ENCODE measurements at regions not wholly inside any gene's neighbourhood (a gene's known extent, or its start where the extent isn't known, plus 50 kb on each side); places are given as distances from the start of the nearest gene placed in this dataset.

- DNase-seq, result no peak
Measured at GRCh38 chr3:130263708-130264107, 81.8 kb upstream of the COL6A5 start.

DNA sequence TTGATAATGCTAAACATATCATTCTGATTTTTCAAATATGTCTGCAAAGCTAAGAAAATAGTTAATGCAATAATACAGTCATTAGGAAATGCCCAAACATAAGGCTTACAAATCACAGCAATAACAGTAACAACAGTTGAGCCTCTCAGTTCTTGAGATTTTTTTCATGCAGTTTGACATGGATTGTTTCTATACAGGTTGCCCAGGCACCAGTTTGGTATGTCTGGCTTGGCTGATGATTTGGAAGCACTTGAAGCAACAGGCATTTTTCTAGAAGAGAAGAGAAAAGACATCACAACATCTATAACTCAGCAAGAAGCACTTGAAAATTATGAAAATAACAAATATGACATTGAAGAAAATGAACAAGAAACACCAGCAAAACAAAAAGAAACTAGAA is 78.7 kb upstream of the COL6A5 start:
- DNase-seq, result no peak

DNA sequence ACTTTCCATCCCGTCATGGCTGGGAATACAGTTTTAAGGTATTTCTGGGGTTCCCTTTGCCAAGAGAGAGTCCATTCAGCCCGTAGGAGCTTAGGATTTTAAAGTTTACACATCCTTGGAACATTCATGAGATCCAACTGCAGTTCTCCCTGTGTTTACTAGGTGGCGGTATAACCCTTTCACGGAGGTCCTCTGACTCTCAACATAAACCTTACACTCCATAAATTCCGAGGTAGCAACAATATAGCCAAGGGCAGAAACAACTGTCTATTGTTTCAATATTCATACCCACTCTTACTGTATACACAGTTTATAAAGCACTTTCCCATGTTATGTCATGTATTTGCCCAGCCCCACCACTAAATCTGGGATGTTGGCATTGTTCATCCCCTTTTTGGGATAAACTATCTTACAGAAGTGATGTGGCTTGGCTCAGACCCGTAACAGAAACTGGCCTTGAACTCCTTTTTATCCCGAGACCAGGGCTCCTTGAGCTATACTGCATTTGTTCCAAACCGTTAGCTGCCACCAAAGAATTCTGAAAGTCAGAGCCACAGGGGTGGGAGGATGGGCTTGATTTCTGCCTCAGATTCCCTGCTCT is 69.2 kb upstream of the COL6A5 start:
- peak; percentile 5 for DNase-seq

DNA sequence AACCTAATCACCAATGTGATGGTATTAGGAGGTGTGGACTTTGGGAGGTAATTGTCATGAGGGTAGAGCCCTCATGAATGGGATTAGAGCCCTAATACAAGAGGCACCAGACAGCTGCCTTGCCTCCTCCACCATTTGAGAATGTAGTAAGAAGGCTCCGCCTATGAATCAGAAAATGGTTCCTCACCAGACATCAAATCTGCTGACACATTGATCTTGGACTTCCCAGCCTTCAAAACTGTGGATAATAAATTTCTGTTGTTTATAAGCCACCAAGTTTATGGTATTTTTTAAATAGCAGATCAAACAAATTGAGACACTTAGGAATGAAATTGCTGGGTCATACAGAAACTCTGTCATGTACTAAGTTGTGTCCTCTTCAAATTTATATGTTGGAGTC is 56.8 kb upstream of the COL6A5 start:
- no peak for DNase-seq

- DNase-seq, result no peak
Measured at GRCh38 chr3:130291148-130291547, 54.3 kb upstream of the COL6A5 start.

DNA sequence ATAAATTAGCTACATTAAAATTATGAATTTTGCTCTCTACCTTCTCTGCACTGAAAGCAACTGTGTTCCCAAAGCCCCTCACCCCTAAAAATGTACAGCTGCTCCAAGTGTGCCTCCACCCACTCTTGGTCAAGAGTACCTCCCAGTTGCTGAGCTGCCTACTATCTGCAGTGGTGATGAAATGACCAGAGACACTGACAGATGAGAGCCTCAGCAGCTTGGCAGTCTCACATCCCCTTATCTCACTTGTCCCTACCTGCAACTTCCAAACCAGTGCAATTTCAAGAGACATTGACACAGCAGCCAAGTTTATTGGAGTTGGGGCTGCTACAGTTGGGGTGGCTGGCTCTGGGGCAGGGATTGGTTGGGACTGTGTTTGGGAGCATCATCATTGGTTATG is 52.2 kb upstream of the COL6A5 start:
- no peak for DNase-seq
